Neuronal stem cell (in vitro differentiated cells): ENCODE measurements at regions not wholly inside any gene's neighbourhood (a gene's known extent, or its start where the extent isn't known, plus 50 kb on each side); places are given as distances from the start of the nearest gene placed in this dataset.

Experiments used
- DNase-seq: peaks from one replicate; pipeline ENCODE4 v3.0.0-alpha.2; 2013; ENCODE audit warnings: low spot score
- H2AFZ ChIP-seq: one replicate; pipeline ENCODE4 v1.6.1; 2013; ENCODE audit warnings: mild to moderate bottlenecking, low read length, inconsistent platforms
- H2AK5ac ChIP-seq: 2 replicates; pipeline ENCODE4 v1.6.1; 2013; ENCODE audit warnings: low read depth, mild to moderate bottlenecking, inconsistent platforms, low read length, moderate library complexity, mixed read lengths
- H2BK120ac ChIP-seq: 2 replicates; pipeline ENCODE4 v1.6.1; 2013; ENCODE audit warnings: low read depth, mild to moderate bottlenecking, inconsistent platforms, low read length, moderate library complexity, mixed read lengths
- H2BK12ac ChIP-seq: one replicate; pipeline ENCODE4 v1.6.1; 2013; ENCODE audit warnings: low read length, inconsistent platforms
- H2BK15ac ChIP-seq: 2 replicates; pipeline ENCODE4 v1.6.1; 2013; ENCODE audit warnings: mild to moderate bottlenecking, low read length, inconsistent platforms, mixed read lengths
- H2BK5ac ChIP-seq: one replicate; pipeline ENCODE4 v1.6.1; 2013; ENCODE audit warnings: inconsistent platforms, mild to moderate bottlenecking, low read length, moderate library complexity
- H3K14ac ChIP-seq: one replicate; pipeline ENCODE4 v1.6.1; 2013; ENCODE audit warnings: low read length, inconsistent platforms
- H3K18ac ChIP-seq: 2 replicates; pipeline ENCODE4 v1.6.1; 2013; ENCODE audit warnings: low read length, inconsistent platforms
- H3K23ac ChIP-seq: 2 replicates; pipeline ENCODE4 v1.6.1; 2013; ENCODE audit warnings: low read depth, mild to moderate bottlenecking, mixed read lengths, low read length, inconsistent platforms; ENCODE audit not compliant: poor library complexity
- H3K27ac ChIP-seq: replicated peaks from 3 replicates; pipeline ENCODE4 v1.5.1; 2013; ENCODE audit warnings: low read length, inconsistent platforms
- H3K27me3 ChIP-seq, 3 experiments: 2 replicates each; pipeline ENCODE4 v1.6.1; 2013; ENCODE audit warnings: low read length in 3 of 3, mild to moderate bottlenecking in 2 of 3, inconsistent platforms in 1 of 3, low read depth in 1 of 3, mixed read lengths in 1 of 3, moderate library complexity in 1 of 3; ENCODE audit not compliant: control insufficient read depth in 3 of 3, insufficient read depth in 3 of 3
- H3K36me3 ChIP-seq, 2 donors: replicated peaks in 1 of 2; 2 replicates each; pipeline ENCODE4 v1.6.1; 2013; ENCODE audit warnings: low read length in 2 of 2; ENCODE audit not compliant: control insufficient read depth in 2 of 2, insufficient read depth in 2 of 2
- H3K4ac ChIP-seq: 2 replicates; pipeline ENCODE4 v1.6.1; 2013; ENCODE audit warnings: inconsistent platforms, mild to moderate bottlenecking, low read length, moderate library complexity
- H3K4me1 ChIP-seq, 2 donors: 1 replicate in 1 of 2; 2 replicates in 1 of 2; pipeline ENCODE4 v1.6.1; 2013; ENCODE audit warnings: low read length in 2 of 2, low read depth in 1 of 2; ENCODE audit not compliant: control insufficient read depth in 2 of 2, insufficient read depth in 1 of 2
- H3K4me2 ChIP-seq: one replicate; pipeline ENCODE4 v1.6.1; 2013; ENCODE audit warnings: mild to moderate bottlenecking, low read length, inconsistent platforms; ENCODE audit not compliant: insufficient read depth, poor library complexity, severe bottlenecking
- H3K4me3 ChIP-seq, 2 donors: 2 replicates each; pipeline ENCODE4 v1.5.1; 2013; ENCODE audit warnings: low read length in 2 of 2, mild to moderate bottlenecking in 2 of 2, inconsistent platforms in 1 of 2, moderate library complexity in 1 of 2
- H3K79me1 ChIP-seq: one replicate; pipeline ENCODE4 v1.6.1; 2013; ENCODE audit warnings: low read depth, mild to moderate bottlenecking, inconsistent platforms, low read length, moderate library complexity
- H3K9ac ChIP-seq: one replicate; pipeline ENCODE4 v1.6.1; 2013; ENCODE audit warnings: mild to moderate bottlenecking, low read depth, low read length, inconsistent platforms; ENCODE audit not compliant: poor library complexity
- H3K9me3 ChIP-seq, 2 donors: replicated peaks in 1 of 2; 2 replicates each; pipeline versions ENCODE3 to v1.6.1; 2013; ENCODE audit warnings: low read length in 2 of 2, mild to moderate bottlenecking in 2 of 2, inconsistent platforms in 1 of 2, low read depth in 1 of 2, mixed read lengths in 1 of 2, moderate library complexity in 1 of 2; ENCODE audit not compliant: control insufficient read depth in 2 of 2, insufficient read depth in 1 of 2
- H4K8ac ChIP-seq: one replicate; pipeline ENCODE4 v1.6.1; 2013; ENCODE audit warnings: low read depth, mild to moderate bottlenecking, inconsistent platforms, low read length, moderate library complexity
- H4K91ac ChIP-seq: one replicate; pipeline ENCODE4 v1.6.1; 2013; ENCODE audit warnings: low read length, low read depth, mild to moderate bottlenecking, inconsistent platforms; ENCODE audit not compliant: poor library complexity
- WGBS, 2 donors: extraction: QIAGEN DNeasy Blood & Tissue Kit; methylation state at CpG; one replicate each; pipeline ENCODE4 v1.1.7; 2013; ENCODE audit warnings: missing lambda C conversion rate in 2 of 2, mixed read lengths in 1 of 2; ENCODE audit not compliant: insufficient read length in 2 of 2, insufficient replicate concordance in 1 of 2; ENCODE audit errors: extremely low coverage in 2 of 2; 5-methylcytosine and 5-hydroxymethylcytosine counted together

DNA sequence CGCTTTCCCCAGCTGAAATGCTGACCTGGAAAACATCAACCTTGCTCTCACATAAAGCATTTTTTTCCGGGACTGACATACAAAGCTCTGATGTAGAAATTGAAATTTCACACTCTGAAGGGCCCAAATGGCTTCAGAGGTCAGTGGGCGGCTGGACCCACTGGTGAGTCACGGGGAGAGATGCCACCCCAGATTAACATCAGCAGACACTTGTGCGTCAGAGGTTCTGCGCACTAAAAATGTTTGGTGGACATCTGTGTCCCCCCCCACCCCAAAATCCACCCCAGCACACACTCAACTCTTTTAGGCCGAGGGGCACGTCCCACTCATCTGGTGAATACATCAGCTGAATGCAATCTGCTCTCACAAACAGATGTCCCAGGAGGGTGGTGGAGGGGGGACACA is 208.9 kb downstream of the ASB1 start:
- no peaks in the 10 kb centered on the region for H3K36me3 ChIP-seq
- WGBS, 2 donors, result no CpG with 5 or more reads among the region's 8 CpGs
- H3K27ac ChIP-seq, result no peak overlapping the region

DNA sequence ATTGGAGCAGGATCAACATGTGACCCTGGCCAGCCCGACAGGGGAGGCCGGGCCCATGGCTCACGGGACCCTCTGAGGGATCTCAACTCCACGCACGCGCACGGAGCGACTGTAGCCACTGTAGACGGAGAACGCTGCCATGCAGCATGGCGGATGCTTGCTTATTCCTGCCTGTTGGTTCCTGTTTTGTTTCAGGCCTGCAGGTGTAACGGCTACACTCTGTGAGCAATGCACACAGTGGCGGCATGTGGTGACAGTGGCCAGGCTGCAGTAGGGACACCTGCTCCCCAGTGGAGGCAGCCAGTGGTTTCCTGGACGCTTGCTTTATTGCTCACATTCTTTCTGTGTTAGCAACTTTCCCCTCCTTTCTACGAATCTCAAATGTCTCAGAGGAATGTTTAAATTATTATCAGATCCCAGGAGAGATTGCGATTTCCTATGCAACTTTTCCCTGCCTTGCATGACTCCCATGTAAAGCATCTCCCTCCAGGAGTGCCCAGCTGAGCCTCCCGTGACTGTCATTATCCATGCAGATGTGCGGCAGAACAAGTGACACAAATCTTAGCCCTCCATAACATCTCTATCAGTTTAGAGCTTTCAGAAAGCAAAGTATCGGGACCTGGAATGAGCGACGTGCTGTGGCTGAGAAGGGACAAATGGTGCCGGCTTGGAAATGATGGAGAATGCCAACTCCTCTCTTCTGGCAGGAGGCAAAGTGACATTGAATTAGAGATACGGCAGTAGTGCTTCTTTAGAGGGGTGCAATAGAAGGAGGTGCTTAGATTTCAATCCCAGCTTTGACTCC is 209.7 kb downstream of the ASB1 start:
- WGBS, 2 donors, result no CpG with 5 or more reads among the region's 23 CpGs
- Histone ChIP-seq H2AFZ (no peak overlapping the region), H2BK5ac (no peak overlapping the region), H3K79me1 (no peaks in the 10 kb centered on the region), H3K23ac (no peak overlapping the region), H3K4ac (no peak overlapping the region), H3K36me3 (no peaks in the 10 kb centered on the region), H2BK15ac (no peak overlapping the region), H2AK5ac (no peak overlapping the region), H3K4me2 (no peak overlapping the region), H4K91ac (no peak overlapping the region), H3K18ac (peak overlapping the region; percentile 32), H3K14ac (no peak overlapping the region), H3K4me1 (peaks cover 0 to 5% of the 10 kb centered on the region in 2 donors), H3K9me3 (peaks cover 0 to 4% of the 10 kb centered on the region in 2 donors), H3K4me3 (no peak overlapping the region), H3K9ac (no peak overlapping the region), H2BK12ac (no peak overlapping the region), H2BK120ac (no peak overlapping the region), H3K27me3 (no peaks in the 10 kb centered on the region), H4K8ac (no peak overlapping the region), H3K27ac (no peak overlapping the region)
- no peak for DNase-seq

More for the DNA sequence above, 208.9 kb downstream of the ASB1 start:
- Histone ChIP-seq H4K8ac (no peak overlapping the region), H2AFZ (no peak overlapping the region), H3K14ac (no peak overlapping the region), H2BK12ac (no peak overlapping the region), H2AK5ac (no peak overlapping the region), H3K23ac (no peak overlapping the region), H2BK5ac (no peak overlapping the region), H3K79me1 (no peaks in the 10 kb centered on the region), H3K4me3 (no peak overlapping the region), H3K9ac (no peak overlapping the region), H2BK15ac (no peak overlapping the region), H3K27me3 (no peaks in the 10 kb centered on the region), H4K91ac (no peak overlapping the region), H3K18ac (no peak overlapping the region), H3K4me1 (peaks cover 0 to 5% of the 10 kb centered on the region in 2 donors), H3K4me2 (no peak overlapping the region), H3K9me3 (peaks cover 0 to 4% of the 10 kb centered on the region in 2 donors), H2BK120ac (no peak overlapping the region), H3K4ac (no peak overlapping the region)
- DNase-seq, result no peak

DNA sequence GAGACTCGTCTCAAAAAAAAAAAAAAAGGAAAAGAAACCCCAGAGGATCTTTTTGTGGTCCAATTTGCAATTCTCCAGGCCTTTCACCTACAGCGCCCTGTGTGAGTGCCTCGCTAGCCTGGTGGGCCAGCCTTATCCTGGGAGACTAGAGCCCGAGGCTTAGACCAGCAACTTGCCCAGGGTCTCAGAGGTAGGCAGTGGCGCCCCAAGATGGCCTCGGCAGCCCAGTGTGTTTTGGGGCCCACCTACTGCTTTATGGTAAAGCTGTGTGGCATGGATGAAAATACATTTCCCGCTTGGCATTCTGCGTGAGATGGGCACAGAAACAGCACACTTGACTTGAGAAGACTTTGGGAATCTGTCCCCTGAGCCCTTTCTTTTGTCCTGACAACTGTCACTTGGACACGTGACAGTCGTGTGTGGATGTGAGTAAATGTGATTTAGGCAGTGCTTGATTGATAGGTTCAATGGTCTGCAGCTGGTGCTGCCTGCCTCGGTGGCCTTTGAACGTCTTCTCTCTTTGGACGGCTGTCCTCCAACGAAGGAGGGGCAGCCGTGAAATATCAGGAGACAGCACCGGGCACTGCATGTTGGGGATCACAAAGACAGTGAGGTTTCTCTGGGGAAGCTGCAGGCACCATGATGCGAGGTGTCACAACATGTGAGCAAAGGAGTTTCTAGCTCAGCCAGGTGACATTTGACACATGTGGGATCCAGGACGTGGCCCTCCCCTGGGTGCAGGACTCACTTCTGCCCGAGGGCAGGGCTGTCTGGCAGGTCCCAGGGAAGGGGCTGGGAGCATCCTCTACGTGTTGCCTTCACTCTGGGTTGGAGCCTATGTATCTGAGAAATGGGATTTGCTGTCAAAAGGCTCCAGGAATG is 209.5 kb upstream of the TWIST2 start:
- Histone ChIP-seq H3K27me3 (no peaks in the 10 kb centered on the region), H3K23ac (no peak overlapping the region), H4K91ac (no peak overlapping the region), H2BK12ac (no peak overlapping the region), H3K4ac (no peak overlapping the region), H3K18ac (peak overlapping the region; percentile 11), H4K8ac (no peak overlapping the region), H3K4me2 (no peak overlapping the region), H3K4me1 (peaks cover 0 to 5% of the 10 kb centered on the region in 2 donors), H3K27ac (no peak overlapping the region), H2BK120ac (no peak overlapping the region), H3K79me1 (no peaks in the 10 kb centered on the region), H2BK15ac (no peak overlapping the region), H2AK5ac (peak overlapping the region; percentile 56), H3K4me3 (no peak overlapping the region), H3K36me3 (no peaks in the 10 kb centered on the region), H2BK5ac (peak overlapping the region; percentile 11), H3K14ac (peak overlapping the region; percentile 67), H3K9ac (no peak overlapping the region), H2AFZ (no peak overlapping the region), H3K9me3 (peaks cover 0 to 4% of the 10 kb centered on the region in 2 donors)
- no peak for DNase-seq
- no CpG with 5 or more reads among the region's 20 CpGs for WGBS, 2 donors
